GM12873 (cell line): ENCODE measurements at regions not wholly inside any gene's neighbourhood (a gene's known extent, or its start where the extent isn't known, plus 50 kb on each side); places are given as distances from the start of the nearest gene placed in this dataset.

Experiments
- CTCF ChIP-seq: IDR thresholded peaks from 2 replicates; pipeline ENCODE4 v1.5.1; 2012; ENCODE audit warnings: low read depth, mild to moderate bottlenecking, moderate library complexity, low read length, control low read depth; ENCODE audit not compliant: insufficient read depth; ENCODE audit errors: missing control alignments

- TF ChIP-seq CTCF, result no peak
Measured at GRCh38 chr1:189500778-189501177, 976.9 kb downstream of the BRINP3 start.

- no peak for TF ChIP-seq CTCF
Measured at GRCh38 chr1:189510827-189511226, 966.8 kb downstream of the BRINP3 start.

GRCh38 chr1:189513091-189513490 is 964.6 kb downstream of the BRINP3 start:
- no peak for TF ChIP-seq CTCF

- TF ChIP-seq CTCF, result no peak
Measured at GRCh38 chr1:189522441-189522840, 955.2 kb downstream of the BRINP3 start.

- TF ChIP-seq CTCF, result no peak
Measured at GRCh38 chr1:189524501-189524900, 953.2 kb downstream of the BRINP3 start.

GRCh38 chr1:189530162-189530561 is 947.5 kb downstream of the BRINP3 start:
- no peak for TF ChIP-seq CTCF

- TF ChIP-seq CTCF, result no peak
Measured at GRCh38 chr1:189538271-189538670, 939.4 kb downstream of the BRINP3 start.
